Keratinocyte (primary cell): ENCODE measurements at regions not wholly inside any gene's neighbourhood (a gene's known extent, or its start where the extent isn't known, plus 50 kb on each side); places are given as distances from the start of the nearest gene placed in this dataset.

Experiments used
- CTCF ChIP-seq, 3 experiments: IDR thresholded peaks in 1 of 3; conservative IDR thresholded peaks in 1 of 3; optimal IDR thresholded peaks in 1 of 3; 2 replicates in 2 of 3; 3 replicates in 1 of 3; pipeline versions ENCODE3 to v1.5.1; 2011; ENCODE audit warnings: low read length in 3 of 3, mild to moderate bottlenecking in 3 of 3, moderate library complexity in 2 of 3, control low read depth in 1 of 3, inconsistent platforms in 1 of 3; ENCODE audit not compliant: insufficient read depth in 2 of 3; ENCODE audit errors: extremely low read depth in 1 of 3
- EZH2 ChIP-seq: IDR thresholded peaks from one replicate; pipeline ENCODE4 v1.6.1; 2012; ENCODE audit warnings: inconsistent platforms, mild to moderate bottlenecking, low read length, moderate library complexity

GRCh38 chr6:117157448-117157847 lies 107.9 kb upstream of the VGLL2 start:
- no peak for TF ChIP-seq CTCF (optimal IDR thresholded peaks at IDR 0.05 in 1 of 3, IDR thresholded peaks at IDR 0.05 in 1 of 3, conservative IDR thresholded peaks at IDR 0.05 in 1 of 3; ENCODE audit: extremely low read depth in 1 of 3, insufficient read depth in 2 of 3, low read length in 3 of 3)
- TF ChIP-seq EZH2: no peak
